ENCODE measurements at regions not wholly inside any gene's neighbourhood (a gene's known extent, or its start where the extent isn't known, plus 50 kb on each side); places are given as distances from the start of the nearest gene placed in this dataset.

DNA sequence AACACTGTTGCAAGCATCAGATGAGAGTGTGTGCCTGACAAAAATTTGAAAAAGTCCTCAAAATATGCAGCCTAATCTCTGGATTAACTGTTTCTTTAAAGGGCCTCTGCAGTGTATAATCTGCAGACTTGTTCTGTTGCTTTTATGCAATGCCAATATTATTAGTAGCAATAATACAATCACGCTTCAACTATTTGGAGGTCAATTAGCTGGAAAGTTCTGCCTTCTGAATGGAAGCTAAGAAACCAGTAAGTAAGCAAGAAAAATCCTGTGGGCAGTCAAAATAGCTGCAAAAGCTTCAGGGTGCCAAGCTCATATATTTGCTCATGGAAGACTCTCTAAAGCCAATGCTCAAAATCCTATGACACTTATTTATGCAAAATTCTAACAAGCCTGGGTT is 153.2 kb upstream of the NR2F2 start:
- Histone ChIP-seq H3K36me3 (replicated peaks; ENCODE audit: control insufficient read depth, insufficient read depth, low read length) (no peaks in the 10 kb centered on the region), H3K27me3 (ENCODE audit: control insufficient read depth, insufficient read depth, low read length) (no peaks in the 10 kb centered on the region), H3K4me3 (ENCODE audit: insufficient read depth, low read depth, low read length) (no peak overlapping the region)
- DNase-seq = no peak

DNA sequence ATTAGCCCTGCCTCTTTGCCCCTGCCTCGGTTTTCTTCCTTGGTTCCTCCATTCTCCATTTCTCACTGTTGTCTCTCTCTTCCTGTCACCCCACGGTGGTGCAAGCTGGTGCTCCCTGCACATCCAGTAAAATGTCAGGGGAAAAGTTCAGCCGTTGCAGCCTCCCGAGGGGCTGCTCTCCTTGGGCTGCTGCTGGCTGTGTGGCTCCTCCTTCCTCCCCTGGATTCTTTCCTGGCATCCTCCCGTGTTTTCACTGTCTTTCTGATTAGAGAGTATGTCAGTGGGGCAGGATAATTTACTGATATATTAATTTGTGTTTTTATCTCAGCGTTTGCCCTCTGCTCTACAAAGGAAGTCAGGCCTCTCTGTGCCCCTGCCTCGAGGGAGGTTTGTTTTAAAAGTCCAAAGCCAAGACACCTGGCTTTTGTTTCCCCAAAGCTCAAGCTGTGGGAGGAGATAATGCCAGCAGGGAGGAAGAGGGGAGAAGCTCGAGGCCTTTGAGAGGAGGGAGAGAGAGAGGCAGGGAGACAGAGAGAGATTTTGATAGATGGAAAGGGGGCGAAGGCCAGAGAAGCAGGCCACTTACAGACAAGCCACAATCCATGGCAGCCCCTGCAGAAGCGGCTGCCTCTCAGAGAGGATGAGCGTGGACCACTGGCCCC is 150.3 kb upstream of the NR2F2 start:
- no peak for DNase-seq
- Histone ChIP-seq H3K36me3 (replicated peaks; ENCODE audit: control insufficient read depth, insufficient read depth, low read length) (no peaks in the 10 kb centered on the region), H3K4me3 (ENCODE audit: insufficient read depth, low read depth, low read length) (no peak overlapping the region), H3K27me3 (ENCODE audit: control insufficient read depth, insufficient read depth, low read length) (no peaks in the 10 kb centered on the region)

DNA sequence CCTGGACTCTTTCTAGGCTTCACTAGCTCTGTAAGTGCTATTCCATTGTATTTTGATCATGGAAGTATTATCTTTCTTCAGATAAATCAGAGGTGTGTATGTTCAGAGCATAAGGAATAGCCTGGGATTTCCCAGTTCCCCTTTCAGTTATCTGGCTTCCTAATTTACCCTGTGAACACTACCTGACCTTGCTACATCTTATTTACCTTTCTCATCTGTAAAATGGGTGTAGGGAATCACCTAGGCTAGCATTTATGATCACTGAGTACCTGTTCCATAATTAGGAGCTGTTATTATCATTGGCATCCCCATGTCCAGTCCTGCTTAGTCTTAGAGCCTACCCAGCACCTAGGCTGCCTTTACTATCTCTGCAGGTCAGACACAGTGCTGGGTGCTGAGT is 149.3 kb upstream of the NR2F2 start:
- no peak for DNase-seq
- H3K4me3 ChIP-seq (ENCODE audit: insufficient read depth, low read depth, low read length) = no peak overlapping the region
- no peaks in the 10 kb centered on the region for H3K36me3 ChIP-seq (replicated peaks; ENCODE audit: control insufficient read depth, insufficient read depth, low read length)
- H3K27me3 ChIP-seq (ENCODE audit: control insufficient read depth, insufficient read depth, low read length) = no peaks in the 10 kb centered on the region

DNA sequence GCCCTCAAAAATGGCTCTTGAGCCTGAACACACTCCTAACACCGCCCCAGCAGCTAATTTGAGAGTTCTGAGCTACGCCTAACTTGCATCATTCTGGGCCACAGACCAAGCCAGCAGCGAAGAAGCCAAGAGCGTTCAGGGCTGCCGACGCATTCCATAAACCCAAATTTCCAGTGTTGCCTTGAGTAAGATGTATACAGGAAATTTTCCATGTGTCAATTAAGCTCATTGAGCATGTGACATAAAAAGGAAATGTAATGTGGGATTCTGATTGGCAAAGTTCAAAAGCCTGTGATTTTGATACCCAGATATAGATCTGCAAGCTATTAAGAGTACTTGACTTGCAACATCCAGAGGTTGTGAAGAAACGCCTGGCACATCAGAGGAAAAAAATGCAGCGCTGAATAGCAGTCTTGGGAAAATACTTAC is 148.6 kb upstream of the NR2F2 start:
- no peaks in the 10 kb centered on the region for H3K27me3 ChIP-seq (ENCODE audit: control insufficient read depth, insufficient read depth, low read length)
- no peaks in the 10 kb centered on the region for H3K36me3 ChIP-seq (replicated peaks; ENCODE audit: control insufficient read depth, insufficient read depth, low read length)
- H3K4me3 ChIP-seq (ENCODE audit: insufficient read depth, low read depth, low read length) = no peak overlapping the region
- DNase-seq = no peak

DNA sequence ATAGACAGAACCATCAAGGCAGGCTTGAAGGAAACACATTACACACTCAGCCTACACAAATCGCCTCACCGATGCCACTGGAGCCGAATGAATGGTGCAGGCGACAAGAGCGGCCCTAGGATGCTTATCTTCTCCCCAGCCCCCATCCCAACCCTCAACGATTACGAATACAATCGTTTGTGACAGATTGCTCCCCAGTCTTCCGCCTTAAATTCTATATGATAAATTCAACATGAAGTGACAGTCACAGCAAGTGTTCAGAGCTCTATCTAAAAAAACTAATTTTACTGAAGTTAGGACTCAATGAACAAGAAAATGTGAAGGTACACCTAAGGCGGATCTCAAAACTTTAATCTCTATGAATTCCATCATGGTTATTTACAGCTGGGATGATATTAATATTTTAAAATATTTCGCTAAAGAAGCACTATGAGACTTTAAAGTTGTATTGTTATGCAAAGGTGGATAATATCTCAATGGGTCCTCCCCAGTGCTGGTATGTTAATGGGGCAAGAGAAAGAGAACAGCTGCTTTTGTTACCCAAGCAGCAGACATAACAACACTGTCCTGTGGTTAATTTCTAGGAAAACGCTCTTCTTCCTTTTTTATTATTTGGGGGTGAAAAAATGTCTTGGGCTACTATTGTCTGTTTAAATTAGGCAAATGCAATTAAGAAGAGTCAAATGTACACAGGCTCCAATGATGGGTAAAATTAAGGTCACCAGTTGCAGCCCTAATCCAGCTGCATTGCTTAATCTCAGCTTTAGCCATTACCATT is 147.6 kb upstream of the NR2F2 start:
- no peaks in the 10 kb centered on the region for H3K27me3 ChIP-seq (ENCODE audit: control insufficient read depth, insufficient read depth, low read length)
- no peak overlapping the region for H3K4me3 ChIP-seq (ENCODE audit: insufficient read depth, low read depth, low read length)
- no peaks in the 10 kb centered on the region for H3K36me3 ChIP-seq (replicated peaks; ENCODE audit: control insufficient read depth, insufficient read depth, low read length)
- no peak for DNase-seq

DNA sequence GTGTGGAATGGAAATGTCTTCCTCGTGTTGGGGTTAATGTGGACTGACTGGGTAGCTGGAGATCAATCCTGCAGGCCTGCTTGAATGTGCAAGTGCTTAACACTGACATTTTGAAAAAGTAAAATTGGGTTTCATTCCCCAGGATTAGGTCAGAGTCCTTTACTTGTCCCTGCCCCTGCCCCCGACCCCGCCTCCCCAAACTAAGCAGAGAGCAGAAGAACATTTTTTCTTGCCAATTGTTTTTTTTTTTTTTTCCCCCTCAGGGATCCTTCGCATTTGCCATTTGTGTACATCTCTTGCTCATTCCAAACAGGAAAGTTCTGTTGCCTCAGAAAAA is 147.0 kb upstream of the NR2F2 start:
- H3K4me3 ChIP-seq (ENCODE audit: insufficient read depth, low read depth, low read length) = no peak overlapping the region
- no peaks in the 10 kb centered on the region for H3K36me3 ChIP-seq (replicated peaks; ENCODE audit: control insufficient read depth, insufficient read depth, low read length)
- DNase-seq = no peak
- no peaks in the 10 kb centered on the region for H3K27me3 ChIP-seq (ENCODE audit: control insufficient read depth, insufficient read depth, low read length)

DNA sequence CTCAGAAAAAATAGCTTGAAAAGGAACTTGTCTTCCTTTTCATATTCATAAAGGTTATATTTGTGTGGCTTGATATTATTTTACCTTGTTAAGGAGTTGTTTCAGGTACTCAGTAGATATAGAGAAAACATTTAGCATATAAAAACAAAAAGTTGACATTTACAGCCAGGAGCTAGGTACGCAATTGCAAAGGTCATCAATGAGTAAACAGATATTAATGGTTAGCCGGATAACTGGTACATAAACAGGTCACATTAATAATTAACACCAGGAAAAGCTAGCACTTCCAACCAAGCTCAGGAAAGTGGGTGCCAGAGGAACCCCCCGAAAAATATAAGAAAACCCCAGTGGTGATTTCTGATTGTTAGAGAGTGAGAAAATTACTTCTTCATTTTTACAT is 146.6 kb upstream of the NR2F2 start:
- H3K4me3 ChIP-seq (ENCODE audit: insufficient read depth, low read depth, low read length) = no peak overlapping the region
- H3K36me3 ChIP-seq (replicated peaks; ENCODE audit: control insufficient read depth, insufficient read depth, low read length) = no peaks in the 10 kb centered on the region
- DNase-seq = no peak
- no peaks in the 10 kb centered on the region for H3K27me3 ChIP-seq (ENCODE audit: control insufficient read depth, insufficient read depth, low read length)

DNA sequence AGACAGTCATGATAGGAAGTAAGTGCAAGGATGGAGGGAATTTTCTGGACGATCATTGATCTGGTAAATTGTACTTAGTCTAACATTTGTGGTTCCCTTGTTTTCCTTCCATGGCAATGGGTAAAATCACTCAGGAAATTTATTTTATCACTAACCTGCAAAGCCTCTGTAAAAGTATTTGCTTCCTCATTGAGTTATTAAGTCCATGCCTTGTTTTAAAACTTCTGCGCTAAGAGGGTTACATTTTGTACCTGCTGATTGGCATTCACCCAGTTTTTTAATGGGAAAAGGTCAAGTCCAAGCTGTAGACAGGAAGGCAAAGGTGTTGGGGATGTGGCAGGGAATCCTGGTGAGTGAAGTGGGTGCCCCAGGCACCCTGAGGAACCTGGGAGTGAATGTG is 146.2 kb upstream of the NR2F2 start:
- no peak for DNase-seq
- no peaks in the 10 kb centered on the region for H3K36me3 ChIP-seq (replicated peaks; ENCODE audit: control insufficient read depth, insufficient read depth, low read length)
- H3K4me3 ChIP-seq (ENCODE audit: insufficient read depth, low read depth, low read length) = no peak overlapping the region
- no peaks in the 10 kb centered on the region for H3K27me3 ChIP-seq (ENCODE audit: control insufficient read depth, insufficient read depth, low read length)

DNA sequence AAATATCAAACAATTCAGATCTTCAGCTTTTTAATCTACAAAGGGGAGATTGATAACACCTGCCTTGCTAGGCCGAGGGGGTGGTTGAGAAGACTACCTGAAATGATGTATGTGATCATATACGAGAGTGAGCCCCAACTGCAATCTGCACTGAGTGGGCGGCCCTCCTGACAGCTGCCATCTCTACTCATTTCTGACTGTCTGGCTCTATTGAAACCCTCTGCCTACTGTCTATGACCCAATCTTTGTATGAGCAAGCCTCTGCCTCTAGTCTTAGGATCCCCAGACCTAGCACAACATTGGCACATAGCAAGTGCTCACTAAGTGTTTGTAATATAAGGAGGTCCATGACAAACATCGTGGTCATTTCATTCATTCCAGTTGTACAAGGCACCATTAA is 144.4 kb upstream of the NR2F2 start:
- no peak overlapping the region for H3K4me3 ChIP-seq (ENCODE audit: insufficient read depth, low read depth, low read length)
- no peaks in the 10 kb centered on the region for H3K36me3 ChIP-seq (replicated peaks; ENCODE audit: control insufficient read depth, insufficient read depth, low read length)
- DNase-seq = no peak
- no peaks in the 10 kb centered on the region for H3K27me3 ChIP-seq (ENCODE audit: control insufficient read depth, insufficient read depth, low read length)

DNA sequence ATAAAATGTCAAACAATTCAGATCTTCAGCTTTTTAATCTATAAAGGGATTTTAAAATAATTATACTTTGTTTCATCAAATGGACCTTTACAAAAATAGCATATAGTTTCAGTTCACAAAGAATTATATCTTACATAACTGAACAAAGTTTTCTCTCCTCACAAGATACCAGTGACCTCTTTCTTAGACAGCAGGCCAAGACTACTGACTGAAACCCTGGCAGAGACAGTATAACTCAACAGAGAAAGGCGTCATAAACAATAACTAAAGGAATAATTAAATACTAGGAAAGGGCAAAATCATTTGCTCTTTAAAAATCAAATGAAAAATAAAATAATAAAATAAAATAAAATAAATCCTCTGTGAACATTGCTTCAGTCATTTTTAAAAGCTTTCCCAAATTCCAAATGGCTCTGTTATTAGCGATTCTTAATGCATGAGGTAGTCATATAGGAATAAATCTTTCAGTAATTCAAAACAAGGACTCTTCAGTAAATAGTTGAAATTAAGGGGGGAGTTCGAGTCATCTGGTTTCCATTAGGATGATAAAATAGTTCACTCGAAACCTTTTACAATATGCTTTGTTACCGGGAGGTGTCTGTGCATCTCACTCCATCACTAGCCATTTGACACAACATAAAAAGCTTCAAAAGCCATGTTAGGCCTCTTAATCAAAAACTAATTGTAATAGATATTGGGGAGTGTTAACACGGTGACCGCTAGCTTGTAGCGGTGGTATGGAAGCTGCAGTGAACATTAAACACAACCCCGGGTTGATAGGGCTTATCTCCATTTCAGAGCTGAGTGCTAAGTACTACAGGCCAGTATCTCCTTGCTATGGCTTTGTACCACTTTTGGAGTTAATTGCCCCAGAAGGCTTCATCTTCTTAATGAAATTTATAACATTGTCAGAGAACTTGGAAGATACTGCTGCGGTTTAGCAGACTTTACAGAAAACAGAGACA is 142.9 kb upstream of the NR2F2 start:
- Histone ChIP-seq H3K36me3 (replicated peaks; ENCODE audit: control insufficient read depth, insufficient read depth, low read length) (no peaks in the 10 kb centered on the region), H3K4me3 (ENCODE audit: insufficient read depth, low read depth, low read length) (no peak overlapping the region), H3K27me3 (ENCODE audit: control insufficient read depth, insufficient read depth, low read length) (no peaks in the 10 kb centered on the region)
- DNase-seq = no peak

DNA sequence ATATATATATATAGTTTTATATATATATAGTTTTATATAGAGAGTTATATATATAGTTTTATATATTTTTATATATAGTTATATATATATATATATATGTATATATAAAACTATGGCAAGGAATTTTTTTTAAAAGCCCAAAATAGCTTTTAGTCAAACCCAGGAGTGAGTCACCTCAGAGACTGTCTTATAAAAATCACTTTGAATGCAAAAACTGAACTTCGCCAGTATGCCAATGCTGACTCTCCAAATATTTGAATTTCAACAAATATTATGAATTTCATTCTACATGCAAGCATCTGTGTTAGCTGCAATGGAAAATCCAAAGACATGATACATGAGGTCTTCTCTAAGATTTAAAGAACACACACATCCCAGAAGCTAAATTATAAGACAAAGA is 132.8 kb upstream of the NR2F2 start:
- DNase-seq = no peak
- no peaks in the 10 kb centered on the region for H3K27me3 ChIP-seq (ENCODE audit: control insufficient read depth, insufficient read depth, low read length)
- H3K4me3 ChIP-seq (ENCODE audit: insufficient read depth, low read depth, low read length) = no peak overlapping the region
- H3K36me3 ChIP-seq (replicated peaks; ENCODE audit: control insufficient read depth, insufficient read depth, low read length) = no peaks in the 10 kb centered on the region

DNA sequence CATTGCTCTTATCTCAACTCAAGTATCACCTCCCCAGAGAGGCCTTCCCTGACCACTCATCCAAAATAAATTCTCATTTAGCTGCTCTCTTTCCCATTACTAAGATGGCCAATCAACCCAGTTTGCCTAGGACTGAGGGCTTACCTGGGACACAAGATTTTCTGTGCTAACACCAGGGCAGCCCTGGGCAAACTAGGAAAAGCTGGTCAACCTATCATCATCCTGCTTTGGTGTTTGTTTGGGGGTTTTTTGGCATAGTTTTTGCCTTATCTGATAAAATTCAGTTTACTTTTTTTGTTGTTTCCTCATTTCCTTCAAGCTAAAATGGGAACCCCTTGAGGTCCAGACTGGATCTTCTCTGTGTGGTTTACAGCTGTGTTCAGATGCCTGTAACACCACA is 131.4 kb upstream of the NR2F2 start:
- H3K27me3 ChIP-seq (ENCODE audit: control insufficient read depth, insufficient read depth, low read length) = no peaks in the 10 kb centered on the region

DNA sequence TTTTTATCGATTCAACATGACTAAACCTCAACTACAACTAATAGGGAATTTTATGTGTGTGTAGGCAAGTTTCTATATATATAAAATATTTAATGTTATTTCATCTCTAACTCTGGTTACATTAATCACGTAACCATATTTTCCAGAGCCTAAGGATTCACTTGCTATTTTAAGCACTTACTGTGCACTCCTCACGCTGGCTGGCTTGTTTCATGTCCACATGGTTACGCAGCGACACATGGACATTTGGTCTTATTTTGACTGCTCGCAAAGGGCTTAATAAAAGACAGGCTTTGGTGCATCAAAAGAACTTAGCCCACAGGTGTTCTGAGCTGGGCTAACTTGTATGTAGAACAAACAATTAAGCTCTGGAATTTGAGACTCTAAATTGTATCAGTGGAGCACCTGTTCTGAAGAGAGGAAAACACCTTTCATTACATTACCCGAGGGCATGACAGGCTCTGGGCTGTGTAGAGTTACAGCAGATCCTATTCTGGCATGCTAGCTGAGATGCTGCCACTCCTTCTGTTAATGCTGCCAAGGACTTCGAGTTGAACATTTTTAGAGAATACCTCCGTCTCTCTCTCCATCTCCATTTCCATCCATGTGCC is 130.0 kb upstream of the NR2F2 start:
- no peak for DNase-seq
- Histone ChIP-seq H3K4me3 (ENCODE audit: insufficient read depth, low read depth, low read length) (no peak overlapping the region), H3K36me3 (replicated peaks; ENCODE audit: control insufficient read depth, insufficient read depth, low read length) (no peaks in the 10 kb centered on the region), H3K27me3 (ENCODE audit: control insufficient read depth, insufficient read depth, low read length) (no peaks in the 10 kb centered on the region)

More for the DNA sequence above, 131.4 kb upstream of the NR2F2 start:
- DNase-seq = no peak
- no peak overlapping the region for H3K4me3 ChIP-seq (ENCODE audit: insufficient read depth, low read depth, low read length)
- no peaks in the 10 kb centered on the region for H3K36me3 ChIP-seq (replicated peaks; ENCODE audit: control insufficient read depth, insufficient read depth, low read length)

DNA sequence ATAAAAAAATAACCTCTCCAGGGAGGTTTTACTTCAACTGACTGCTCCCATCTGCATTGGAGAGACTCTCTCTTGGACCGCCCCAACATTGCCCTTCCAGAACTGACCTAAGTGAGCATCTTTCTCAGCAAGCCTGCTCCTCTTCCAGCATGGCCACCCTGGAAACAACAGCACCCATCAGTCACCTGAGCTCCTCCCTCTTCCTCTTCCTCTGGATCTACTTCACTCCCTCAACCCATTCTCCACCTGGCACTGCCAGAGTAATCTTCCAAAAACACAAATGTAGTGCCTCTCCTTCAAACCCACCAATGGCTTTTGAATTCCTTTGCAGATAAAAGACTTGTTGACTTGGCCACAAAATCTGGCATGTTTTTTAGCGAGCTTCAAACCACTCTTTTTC is 128.8 kb upstream of the NR2F2 start:
- Histone ChIP-seq H3K36me3 (replicated peaks; ENCODE audit: control insufficient read depth, insufficient read depth, low read length) (no peaks in the 10 kb centered on the region), H3K4me3 (ENCODE audit: insufficient read depth, low read depth, low read length) (no peak overlapping the region), H3K27me3 (ENCODE audit: control insufficient read depth, insufficient read depth, low read length) (no peaks in the 10 kb centered on the region)
- DNase-seq = no peak
